Heart right ventricle (tissue), 16 donors: ENCODE measurements at regions not wholly inside any gene's neighbourhood (a gene's known extent, or its start where the extent isn't known, plus 50 kb on each side); places are given as distances from the start of the nearest gene placed in this dataset.

ENCODE experiments used
- ATAC-seq, 8 donors: fragments of 200-7000 bp; cut with Tn5 transposase; one replicate each; pipeline ENCODE4 v1.9.1; 2020; ENCODE audit warnings: mild to moderate bottlenecking in 8 of 8, moderate library complexity in 8 of 8, moderate number of reproducible peaks in 1 of 8
- DNase-seq, 2 donors: peaks; one replicate each; pipeline ENCODE4 v3.0.0-alpha.2; 2020
- H3K27ac ChIP-seq, 10 donors: fragments of 200-600 bp; sonication (generic) in 2 of 10; one replicate each; pipeline versions ENCODE4 v1.5.0 to v1.8.0; 2020 to 2022; ENCODE audit warnings: mild to moderate bottlenecking in 3 of 10
- H3K27me3 ChIP-seq, 7 donors: fragments of 200-600 bp; one replicate each; pipeline ENCODE4 v1.8.0; 2021 to 2022; ENCODE audit warnings: mild to moderate bottlenecking in 2 of 7
- H3K36me3 ChIP-seq, 9 donors: fragments of 200-600 bp; sonication (generic) in 1 of 9; one replicate each; pipeline versions ENCODE4 v1.5.0 to v1.8.0; 2020 to 2022; ENCODE audit warnings: mild to moderate bottlenecking in 2 of 9
- H3K4me1 ChIP-seq, 9 donors: fragments of 200-600 bp; sonication (generic) in 1 of 9; one replicate each; pipeline versions ENCODE4 v1.5.0 to v1.8.0; 2020 to 2022; ENCODE audit warnings: mild to moderate bottlenecking in 4 of 9
- H3K4me3 ChIP-seq, 10 donors: fragments of 200-600 bp; sonication (generic) in 2 of 10; one replicate each; pipeline versions ENCODE4 v1.5.0 to v1.8.0; 2020 to 2022; ENCODE audit warnings: mild to moderate bottlenecking in 7 of 10, moderate library complexity in 2 of 10
- H3K9me3 ChIP-seq, 11 donors: fragments of 200-600 bp in 10 of 11; sonication (generic) in 2 of 11; one replicate each; pipeline versions ENCODE4 v1.5.0 to v1.8.0; 2013 to 2022; ENCODE audit warnings: mild to moderate bottlenecking in 2 of 11, control low read depth in 1 of 11, moderate library complexity in 1 of 11
- CTCF ChIP-seq, 9 donors: fragments of 200-600 bp; sonication (generic) in 2 of 9; IDR thresholded peaks; one replicate each; pipeline versions ENCODE4 v1.5.0 to v1.8.0; 2021 to 2022; ENCODE audit warnings: antibody characterized with exemption in 9 of 9, mild to moderate bottlenecking in 5 of 9, moderate library complexity in 1 of 9
- WGBS, 2 donors: extraction: QIAGEN DNeasy Blood & Tissue Kit; methylation state at CpG; one replicate each; pipeline ENCODE4 v1.1.7; 2013; ENCODE audit warnings: inconsistent platforms in 1 of 2; 5-methylcytosine and 5-hydroxymethylcytosine counted together
- intact Hi-C, 10 donors: fragments of 100-400 bp; cut with DNase I; formaldehyde crosslinking; loops; one replicate each; pipeline versions ENCODE4 v1.11.1 to v1.14.2; 2022
- donor health status: Arrhythmogenic right ventricular cardiomyopathy.
- donor health status: ischemic (EF 13 %, LVEDD 7.1; RV severe dilation, severe dysfunction).
- donor health status: healthy with polysubstance abuse.
- donor health status: DM: no; HTN: yes; CAD: no.
- donor health status: DM: no; HTN: no; CAD: no.
- donor health status: ischemic (EF 25% LVEDD 6.9; RV normal size, moderate dysfunction).
- donor health status: ischemic (EF 25% LVEDD 5.7; RV mildly dilated, moderate dysfunction).
- donor health status: healthy.
- donor health status: DM: yes; HTN: yes; CAD: no.
- donor health status: Ischemic cardiomyopathy.
- donor health status: ischemic (EF 35%, LVEDD 5.7; RV mildly dilated, moderate dysfunction).
- donor health status: nonischemic (EF 11% LVEDD 7.7; RV severe dilation, severe dysfunction).
- donor health status: DM: yes; HTN: yes; CAD: no.
- donor health status: PGD.
- donor health status: ischemic (EF 29% LVEDD 5.4; RV normal size, mild dysfunction).
- donor health status: nonischemic (EF 23%, LVEDD 6.1; RV moderate dilation, normal function).

- intact Hi-C loops, result no loop called here
- no peak for ATAC-seq
- no peak for TF ChIP-seq CTCF (IDR thresholded peaks at IDR 0.05)
- Histone ChIP-seq H3K27me3 (no peaks in the 10 kb centered on the region), H3K36me3 (no peaks in the 10 kb centered on the region), H3K4me3 (no peak overlapping the region), H3K9me3 (peaks cover 0 to 25% (median 5%) of the 10 kb centered on the region in 11 donors), H3K27ac (no peak overlapping the region), H3K4me1 (no peaks in the 10 kb centered on the region)
- DNase-seq, result no peak
- WGBS, 2 donors, result 73 to 85% methylated on average over 4 of the region's 4 CpGs
These were observed 97.6 kb downstream of the ANAPC4 start for GRCh38 chr4:25474690-25475089.

- Histone ChIP-seq H3K36me3 (no peaks in the 10 kb centered on the region), H3K27me3 (no peaks in the 10 kb centered on the region), H3K4me1 (no peaks in the 10 kb centered on the region), H3K9me3 (peaks cover 0 to 19% (median 5%) of the 10 kb centered on the region in 11 donors), H3K4me3 (no peak overlapping the region), H3K27ac (no peak overlapping the region)
- WGBS, 2 donors, result 50% methylated on average over 1 of the region's 1 CpG
- DNase-seq, result no peak
- no peak for TF ChIP-seq CTCF (IDR thresholded peaks at IDR 0.05)
- no peak for ATAC-seq
- intact Hi-C loops, result no loop called here
These were observed 100.2 kb downstream of the ANAPC4 start for GRCh38 chr4:25477221-25477620.

GRCh38 chr4:25481648-25482047 lies 104.6 kb downstream of the ANAPC4 start:
- Histone ChIP-seq H3K9me3 (peaks cover 0 to 21% (median 5%) of the 10 kb centered on the region in 11 donors), H3K36me3 (no peaks in the 10 kb centered on the region), H3K27ac (no peak overlapping the region), H3K27me3 (no peaks in the 10 kb centered on the region), H3K4me3 (no peak overlapping the region), H3K4me1 (no peaks in the 10 kb centered on the region)
- ATAC-seq (no peak), DNase-seq (no peak)
- WGBS, 2 donors, result 41 to 58% methylated on average over 2 of the region's 2 CpGs
- no peak for TF ChIP-seq CTCF (IDR thresholded peaks at IDR 0.05)
- intact Hi-C loops, result no loop called here

GRCh38 chr4:25484243-25484721 lies 107.2 kb downstream of the ANAPC4 start:
- H3K27ac ChIP-seq, result no peak overlapping the region
- no peak overlapping the region for H3K4me3 ChIP-seq
- no peaks in the 10 kb centered on the region for H3K27me3 ChIP-seq
- DNase-seq (no peak), ATAC-seq (no peak)
- WGBS, 2 donors, result 91 to 92% methylated on average over 3 of the region's 3 CpGs
- intact Hi-C loops, result no loop called here
- no peak for TF ChIP-seq CTCF (IDR thresholded peaks at IDR 0.05)
- H3K4me1 ChIP-seq, result no peaks in the 10 kb centered on the region
- H3K36me3 ChIP-seq, result no peaks in the 10 kb centered on the region
- H3K9me3 ChIP-seq, result peaks cover 0 to 31% (median 3%) of the 10 kb centered on the region in 11 donors
